Stromal cell of bone marrow (primary cell): ENCODE measurements at regions not wholly inside any gene's neighbourhood (a gene's known extent, or its start where the extent isn't known, plus 50 kb on each side); places are given as distances from the start of the nearest gene placed in this dataset.
"Not testable (repeated sequence)": the region's sequence is repeated elsewhere in the genome, so short reads cannot be mapped to it uniquely, and the experiment has no call there.

Experiments used
- DNase-seq: peaks from one replicate; pipeline ENCODE4 v3.0.0-alpha.2; 2012; ENCODE audit warnings: low read depth

DNA sequence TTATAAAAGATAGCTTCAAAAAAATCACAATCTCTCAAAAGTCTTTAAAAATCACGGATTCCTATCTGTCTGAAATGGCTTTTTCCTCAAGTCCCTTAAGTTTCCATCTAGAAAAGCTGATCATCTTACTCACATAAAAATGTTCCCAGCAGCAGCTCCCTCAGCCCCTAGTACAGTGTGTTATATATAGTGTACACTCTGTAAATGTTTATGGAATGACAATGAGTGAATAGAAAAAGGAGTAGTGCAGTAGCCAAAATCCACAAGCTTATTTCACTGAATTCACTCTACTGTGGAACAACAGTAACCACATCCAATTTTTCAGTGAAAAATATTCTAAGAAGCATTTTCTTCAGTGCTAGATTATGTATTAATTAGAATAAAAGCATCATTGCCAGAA lies 609.4 kb downstream of the DTWD2 start:
- DNase-seq: no peak

DNA sequence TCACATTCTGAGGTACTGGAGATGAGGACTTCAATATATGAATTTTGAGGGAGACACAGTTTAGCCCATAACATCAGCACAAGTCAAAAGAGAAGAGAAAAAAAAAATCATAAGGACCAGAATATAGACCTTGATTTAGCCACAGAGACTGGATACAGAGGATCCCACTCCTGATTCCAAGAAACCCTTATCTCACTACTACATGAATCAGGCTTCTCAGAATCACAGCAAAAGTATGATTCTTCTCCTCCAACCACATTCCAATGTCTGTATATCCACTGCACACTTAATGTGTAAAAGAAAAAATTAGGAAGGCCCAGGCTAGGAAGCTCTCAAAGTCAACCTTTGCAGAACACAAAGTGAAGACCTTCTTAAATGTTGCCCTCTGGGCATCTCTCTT lies 610.9 kb downstream of the DTWD2 start:
- no peak for DNase-seq

DNA sequence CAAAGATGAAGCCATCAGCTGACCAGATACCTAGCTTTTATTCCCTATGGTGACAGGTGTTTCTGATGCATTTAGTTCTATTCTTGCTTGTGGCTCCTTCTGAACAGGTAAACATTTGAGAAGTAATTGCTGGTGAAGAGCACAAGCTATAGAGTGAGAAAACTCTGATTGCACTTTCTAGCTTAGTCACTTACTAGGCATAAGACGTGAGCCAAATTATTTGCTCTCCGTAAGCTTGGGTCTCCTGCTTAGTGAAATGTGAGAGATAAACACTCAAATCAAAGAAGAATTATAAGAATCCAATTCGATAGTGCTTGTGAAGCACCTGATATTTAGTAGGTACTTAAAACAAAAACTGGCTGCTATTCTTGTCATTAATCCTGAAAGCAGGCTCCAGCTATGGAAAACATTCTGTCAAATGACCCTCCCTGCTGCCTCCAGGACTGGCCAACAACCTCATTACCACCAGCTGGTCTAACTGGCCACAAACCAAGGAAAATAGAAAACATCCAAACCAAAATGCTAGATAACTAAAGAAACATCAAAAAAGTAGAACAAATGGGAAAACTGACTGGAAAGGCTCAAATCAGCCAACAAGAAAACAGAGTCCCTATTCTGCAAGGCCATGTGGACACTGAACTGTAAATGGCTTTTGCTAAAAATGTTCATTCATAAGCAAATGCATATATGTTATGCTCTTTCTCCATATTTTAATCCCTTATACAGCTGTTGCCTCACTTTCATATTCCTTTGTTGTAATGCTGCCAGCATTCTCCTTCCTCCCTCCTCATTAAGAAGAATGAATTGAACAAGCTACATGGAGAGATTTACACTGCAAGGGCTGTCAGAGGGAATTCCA lies 616.1 kb downstream of the DTWD2 start:
- no peak for DNase-seq

DNA sequence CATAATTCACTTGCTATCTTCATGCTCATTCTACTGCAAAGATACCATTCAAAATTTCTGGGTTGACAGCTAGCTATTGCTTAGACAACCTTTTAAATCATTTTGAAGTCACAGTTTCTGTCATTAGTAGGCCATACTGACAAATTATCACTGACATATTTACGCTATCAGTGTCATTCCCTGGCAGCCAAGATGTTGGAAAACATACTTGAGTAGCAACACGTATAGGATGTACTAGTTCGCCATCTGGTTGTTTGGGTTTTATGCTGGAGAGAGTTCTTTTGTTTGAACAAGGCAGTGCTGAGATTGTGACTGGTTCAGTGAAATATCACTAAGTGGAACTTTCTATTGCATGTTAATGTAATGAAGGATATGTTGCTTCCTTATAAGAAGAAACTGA lies 621.9 kb downstream of the DTWD2 start:
- no peak for DNase-seq

DNA sequence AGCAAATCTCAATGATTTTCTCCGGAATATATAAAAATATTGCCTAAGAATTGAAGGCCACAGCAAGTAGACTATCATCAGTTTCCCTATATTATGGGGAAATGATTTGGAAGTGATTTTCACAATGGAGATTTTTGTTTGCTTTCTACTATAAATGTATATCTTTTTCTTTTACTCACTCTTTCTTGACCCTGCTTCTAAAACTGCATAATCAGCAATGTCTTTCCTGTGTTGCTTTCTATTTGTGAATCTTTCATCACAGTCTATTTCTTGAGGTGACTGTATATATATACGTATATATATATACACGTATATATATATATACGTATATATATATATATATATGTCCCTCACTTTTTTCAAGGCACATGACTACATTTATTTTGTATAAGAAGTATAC lies 622.6 kb downstream of the DTWD2 start:
- DNase-seq: no peak

DNA sequence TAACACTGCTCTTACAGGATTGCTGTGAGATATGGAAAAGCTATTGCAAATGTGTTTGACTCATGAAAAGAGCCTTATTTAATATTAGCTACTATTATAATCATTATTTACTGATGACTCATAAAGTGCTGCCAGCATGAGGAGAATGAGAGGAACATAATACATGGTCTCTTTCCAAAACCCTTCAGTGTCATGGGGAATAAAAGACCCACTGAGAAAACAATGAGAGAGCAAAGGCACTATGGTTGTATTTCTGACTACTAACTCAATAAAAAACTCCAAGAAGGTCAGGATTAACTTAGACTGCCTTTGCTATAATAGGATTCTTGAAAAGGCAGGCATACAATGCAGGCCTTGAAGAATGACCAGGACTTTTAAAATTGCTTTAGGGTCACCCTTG lies 633.5 kb downstream of the DTWD2 start:
- DNase-seq: no peak

GRCh38 chr5:118353970-118354369 lies 634.4 kb downstream of the DTWD2 start:
- no peak for DNase-seq

DNA sequence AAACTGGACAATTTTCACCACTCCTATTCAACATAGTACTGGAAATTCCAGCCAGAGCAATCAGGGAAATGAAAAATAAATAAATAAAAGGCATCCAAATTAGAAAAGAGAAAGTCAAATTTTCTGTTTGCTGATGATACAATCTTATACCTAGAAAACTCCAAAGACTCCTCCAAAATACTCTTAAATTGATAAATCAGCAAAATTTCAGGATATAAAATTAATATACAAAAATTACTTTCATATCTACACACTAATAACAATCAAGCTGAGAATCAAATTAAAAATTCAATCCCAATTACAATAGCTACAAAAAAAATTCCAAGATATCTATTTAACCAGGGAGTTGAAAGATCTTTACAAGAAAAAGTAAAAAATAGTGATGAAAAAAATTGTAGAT lies 651.9 kb downstream of the DTWD2 start:
- no peak for DNase-seq

- no peak for DNase-seq
These were observed 661.0 kb downstream of the DTWD2 start for GRCh38 chr5:118327389-118327788.

GRCh38 chr5:118326481-118327045 lies 661.8 kb downstream of the DTWD2 start:
- peak; percentile 32 for DNase-seq

- no peak for DNase-seq
These were observed 662.4 kb downstream of the DTWD2 start for GRCh38 chr5:118325931-118326330.

- not testable (repeated sequence) for DNase-seq
These were observed 664.6 kb downstream of the DTWD2 start for GRCh38 chr5:118323723-118324122.

DNA sequence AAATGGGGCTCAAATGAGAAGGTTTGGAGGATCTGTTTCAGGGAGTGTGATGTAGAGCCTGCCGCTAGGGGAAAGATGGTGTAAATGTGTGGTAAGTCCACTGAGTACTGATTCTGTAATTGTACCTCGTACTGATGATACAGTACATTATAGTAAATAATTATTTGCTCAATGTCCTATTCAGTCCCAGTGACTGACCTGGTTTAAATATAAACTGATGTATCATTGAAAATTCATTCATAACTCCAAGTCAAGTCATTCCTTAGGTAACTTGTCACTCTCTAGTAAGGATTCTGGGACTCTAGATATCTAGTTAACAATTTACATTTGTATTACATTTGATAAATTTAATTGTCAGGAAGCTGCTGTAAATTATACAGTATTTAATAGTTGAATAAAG lies 667.3 kb downstream of the DTWD2 start:
- DNase-seq: no peak

DNA sequence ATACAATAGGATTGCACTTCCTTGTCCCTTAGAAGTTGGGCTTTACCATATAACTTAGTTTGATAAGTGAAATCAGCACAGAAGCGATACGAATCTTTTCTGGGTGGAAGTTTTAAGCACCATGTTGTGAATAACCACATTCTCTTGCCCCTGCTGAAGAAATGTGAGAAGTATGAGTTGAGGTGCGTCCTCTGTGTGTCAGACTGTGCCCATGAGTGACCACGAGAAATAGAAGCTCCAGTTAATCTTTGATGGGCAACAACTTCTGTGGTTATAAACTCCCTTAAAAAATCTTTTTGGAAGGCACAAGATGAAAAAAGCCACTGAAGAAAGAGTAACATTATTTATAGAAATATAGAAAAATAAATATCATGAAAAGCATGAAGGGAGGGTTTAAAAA lies 668.2 kb downstream of the DTWD2 start:
- DNase-seq: no peak

DNA sequence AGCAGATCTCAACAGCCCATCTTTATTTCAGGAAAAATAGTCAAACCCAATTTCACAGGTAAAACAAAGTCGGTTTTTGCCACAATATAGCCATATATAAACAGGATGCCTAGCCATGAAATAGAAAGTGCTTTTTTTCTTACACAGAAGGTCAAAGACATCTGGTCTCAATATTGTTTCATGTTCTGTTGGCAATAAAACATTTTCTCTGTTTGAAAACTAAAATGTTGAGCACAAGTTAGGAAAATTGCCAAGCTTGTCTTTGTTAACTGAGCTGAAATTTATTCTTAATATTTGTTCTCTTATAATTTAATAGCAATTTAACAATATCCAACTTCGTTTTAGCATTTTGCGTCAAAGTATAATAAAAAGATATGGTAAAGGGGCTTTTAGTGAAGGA lies 673.4 kb downstream of the DTWD2 start:
- DNase-seq: no peak

DNA sequence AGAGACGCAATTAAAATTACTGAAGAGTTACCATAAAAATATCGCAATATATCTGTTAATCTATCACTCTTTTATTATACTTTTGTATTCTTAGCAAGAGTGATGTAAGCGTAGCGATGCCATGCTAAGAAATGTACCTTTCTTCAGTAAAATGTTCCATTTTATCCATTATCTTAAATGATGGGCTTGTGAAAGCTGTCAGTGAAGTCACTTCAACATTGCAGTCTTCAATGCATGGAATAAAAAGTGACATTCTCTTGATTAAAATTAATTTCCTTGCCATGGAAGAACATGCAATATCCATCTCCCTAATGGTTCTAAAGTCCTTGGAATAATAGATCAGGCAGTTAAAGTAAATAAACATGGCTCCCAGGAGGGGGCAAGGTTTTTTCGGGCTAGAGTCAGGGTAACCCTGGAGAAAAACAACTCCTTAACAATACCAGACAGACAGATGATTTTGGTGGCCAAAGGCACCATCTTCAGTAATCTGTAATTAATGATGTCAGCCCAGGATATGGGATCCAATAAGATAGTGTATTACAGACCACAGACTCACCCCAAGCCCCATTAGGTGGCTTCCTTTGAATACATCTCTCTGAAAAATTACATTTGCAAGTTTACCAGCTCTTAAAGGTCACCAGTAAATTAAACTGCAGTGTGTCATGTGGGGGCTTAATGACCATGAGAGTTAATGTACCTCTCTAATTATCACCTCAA lies 677.1 kb downstream of the DTWD2 start:
- DNase-seq: no peak

DNA sequence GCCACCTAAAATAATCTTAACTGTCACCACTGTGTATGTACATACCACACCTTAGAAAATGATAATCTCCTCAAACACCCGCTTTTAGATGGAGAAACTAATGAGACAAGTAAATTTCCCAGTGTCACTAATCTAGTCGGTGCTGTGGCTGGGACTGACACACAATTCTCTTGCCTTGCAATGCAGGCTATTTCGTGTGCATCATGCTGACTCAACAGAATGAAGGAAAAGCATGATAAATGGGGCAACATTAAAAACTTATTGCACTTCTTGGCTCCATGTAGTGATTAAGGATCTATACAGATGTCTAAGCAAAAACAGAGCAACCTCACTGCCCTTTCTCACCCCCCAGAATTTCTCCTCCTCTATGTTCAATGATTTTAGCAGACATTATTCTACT lies 677.9 kb downstream of the DTWD2 start:
- no peak for DNase-seq

DNA sequence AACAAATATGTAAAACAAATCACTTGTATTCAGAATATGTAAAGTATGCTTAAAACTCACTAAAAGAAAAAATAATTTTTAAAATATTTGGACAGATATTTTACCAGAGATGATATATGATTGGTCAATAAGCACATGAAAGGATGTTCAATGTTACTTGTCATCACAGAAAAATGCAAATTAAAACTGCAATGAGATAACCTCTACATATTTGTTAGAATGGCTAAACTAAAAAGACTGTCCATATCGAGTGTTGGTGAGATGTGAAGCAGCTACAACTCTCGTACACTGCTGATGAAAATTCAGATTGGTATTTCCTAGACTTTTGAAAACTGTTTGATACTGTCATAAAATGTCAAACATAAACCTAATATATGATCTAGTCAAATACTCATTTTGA lies 685.1 kb downstream of the DTWD2 start:
- DNase-seq: no peak

DNA sequence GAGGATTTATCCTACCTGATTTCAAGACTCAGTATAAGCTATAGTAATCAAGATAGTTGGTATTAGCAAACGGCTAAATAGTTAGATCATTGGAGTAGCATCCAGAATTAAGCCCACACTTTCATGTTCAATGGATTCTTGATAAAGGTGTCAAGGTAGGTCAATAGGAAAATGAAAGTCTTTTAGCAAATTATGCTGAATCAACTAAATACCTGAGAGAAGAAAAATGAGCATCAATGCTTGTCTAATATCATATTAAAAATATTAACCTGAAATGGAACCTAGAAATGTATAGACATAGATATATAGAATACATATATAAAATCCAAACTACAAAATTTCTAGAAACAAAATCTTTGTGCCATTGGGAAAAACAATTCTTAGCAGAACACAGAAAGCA lies 685.6 kb downstream of the DTWD2 start:
- no peak for DNase-seq

DNA sequence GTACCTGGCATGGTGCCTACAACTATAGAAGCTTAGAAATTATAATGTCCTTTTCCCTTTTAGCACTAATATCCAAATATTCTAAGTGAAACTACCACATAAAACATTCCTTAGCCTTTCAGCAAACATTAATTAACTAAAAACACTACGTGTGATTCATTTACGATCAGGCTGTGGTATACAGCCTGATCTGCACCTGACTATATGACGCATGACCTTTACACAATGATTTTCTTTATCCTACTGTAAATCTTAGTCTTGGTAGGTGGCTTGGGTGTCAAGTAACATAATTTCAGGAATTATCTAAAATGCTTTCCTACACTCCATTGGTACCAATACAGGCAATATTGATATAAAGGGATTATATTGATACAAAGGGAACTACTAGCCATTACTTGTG lies 686.7 kb downstream of the DTWD2 start:
- DNase-seq: no peak

- no peak for DNase-seq
These were observed 693.3 kb downstream of the DTWD2 start for GRCh38 chr5:118295045-118295444.

GRCh38 chr5:118293378-118293777 lies 695.0 kb downstream of the DTWD2 start:
- DNase-seq: no peak

- no peak for DNase-seq
These were observed 698.1 kb downstream of the DTWD2 start for GRCh38 chr5:118290204-118290603.
